ENCODE measurements at regions not wholly inside any gene's neighbourhood (a gene's known extent, or its start where the extent isn't known, plus 50 kb on each side); places are given as distances from the start of the nearest gene placed in this dataset.

DNA sequence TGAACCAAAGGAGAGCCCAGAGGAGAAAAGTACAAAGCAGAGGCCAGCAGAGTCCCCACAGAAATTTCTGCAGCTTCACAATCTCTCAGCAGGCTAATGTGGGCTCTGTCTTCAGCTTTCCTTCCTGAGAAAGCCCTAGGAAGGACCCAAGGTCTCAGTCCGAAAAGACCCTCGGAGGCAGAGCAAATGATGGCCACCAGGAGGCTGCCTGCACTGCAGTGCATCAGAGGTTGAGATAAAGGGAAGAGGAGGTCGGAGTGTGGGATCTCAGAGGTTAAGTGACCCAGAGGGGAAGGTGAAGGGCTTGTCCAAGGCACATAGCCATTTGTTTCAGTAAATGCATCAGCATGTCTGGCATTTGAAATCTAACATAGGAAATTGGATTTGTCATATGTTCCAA, 299.1 kb upstream of the SLC14A2 start:
- TF ChIP-seq, protein P1, sequence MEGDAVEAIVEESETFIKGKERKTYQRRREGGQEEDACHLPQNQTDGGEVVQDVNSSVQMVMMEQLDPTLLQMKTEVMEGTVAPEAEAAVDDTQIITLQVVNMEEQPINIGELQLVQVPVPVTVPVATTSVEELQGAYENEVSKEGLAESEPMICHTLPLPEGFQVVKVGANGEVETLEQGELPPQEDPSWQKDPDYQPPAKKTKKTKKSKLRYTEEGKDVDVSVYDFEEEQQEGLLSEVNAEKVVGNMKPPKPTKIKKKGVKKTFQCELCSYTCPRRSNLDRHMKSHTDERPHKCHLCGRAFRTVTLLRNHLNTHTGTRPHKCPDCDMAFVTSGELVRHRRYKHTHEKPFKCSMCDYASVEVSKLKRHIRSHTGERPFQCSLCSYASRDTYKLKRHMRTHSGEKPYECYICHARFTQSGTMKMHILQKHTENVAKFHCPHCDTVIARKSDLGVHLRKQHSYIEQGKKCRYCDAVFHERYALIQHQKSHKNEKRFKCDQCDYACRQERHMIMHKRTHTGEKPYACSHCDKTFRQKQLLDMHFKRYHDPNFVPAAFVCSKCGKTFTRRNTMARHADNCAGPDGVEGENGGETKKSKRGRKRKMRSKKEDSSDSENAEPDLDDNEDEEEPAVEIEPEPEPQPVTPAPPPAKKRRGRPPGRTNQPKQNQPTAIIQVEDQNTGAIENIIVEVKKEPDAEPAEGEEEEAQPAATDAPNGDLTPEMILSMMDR (conservative IDR thresholded peaks at IDR 0.05; ENCODE audit: low read depth, low read length), result no peak
- no peak for TF ChIP-seq EZH2 (IDR thresholded peaks at IDR 0.05; ENCODE audit: borderline replicate concordance, low read depth, low read length, poor library complexity, severe bottlenecking)

Data from A673 (cell line).